ENCODE measurements at regions not wholly inside any gene's neighbourhood (a gene's known extent, or its start where the extent isn't known, plus 50 kb on each side); places are given as distances from the start of the nearest gene placed in this dataset.
"Not testable (repeated sequence)": the region's sequence is repeated elsewhere in the genome, so short reads cannot be mapped to it uniquely, and the experiment has no call there.

- no peak for DNase-seq
These were observed 129.6 kb upstream of the PPP1R26 start for GRCh38 chr9:135350003-135350315.

- no peak for DNase-seq
These were observed 125.6 kb upstream of the PPP1R26 start for GRCh38 chr9:135353935-135354334.

DNA sequence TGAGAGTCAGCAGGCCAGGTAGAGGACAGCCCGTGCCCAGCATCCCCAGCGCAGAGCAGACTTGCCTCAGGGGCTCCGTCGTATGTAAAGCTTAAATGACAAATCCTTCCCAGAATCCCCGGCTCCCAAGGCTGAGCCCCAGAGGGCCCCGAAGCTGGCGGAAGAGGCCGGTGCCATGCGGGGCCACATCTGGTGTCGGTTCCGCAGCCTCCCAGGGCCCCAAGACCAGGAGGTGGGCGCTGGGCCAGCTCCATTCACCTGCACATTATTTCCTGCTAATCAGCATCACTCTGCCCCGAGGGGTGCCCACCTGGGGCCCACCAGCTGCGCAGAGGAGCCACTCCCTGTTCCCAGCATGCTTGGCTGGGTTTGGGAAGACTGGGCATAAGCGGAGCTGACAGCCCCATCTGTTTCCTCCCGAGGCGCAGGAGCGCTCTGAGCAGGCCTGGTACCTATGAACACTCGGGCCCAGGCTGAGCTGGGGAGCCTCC, 124.0 kb upstream of the PPP1R26 start:
- no peak for DNase-seq

DNA sequence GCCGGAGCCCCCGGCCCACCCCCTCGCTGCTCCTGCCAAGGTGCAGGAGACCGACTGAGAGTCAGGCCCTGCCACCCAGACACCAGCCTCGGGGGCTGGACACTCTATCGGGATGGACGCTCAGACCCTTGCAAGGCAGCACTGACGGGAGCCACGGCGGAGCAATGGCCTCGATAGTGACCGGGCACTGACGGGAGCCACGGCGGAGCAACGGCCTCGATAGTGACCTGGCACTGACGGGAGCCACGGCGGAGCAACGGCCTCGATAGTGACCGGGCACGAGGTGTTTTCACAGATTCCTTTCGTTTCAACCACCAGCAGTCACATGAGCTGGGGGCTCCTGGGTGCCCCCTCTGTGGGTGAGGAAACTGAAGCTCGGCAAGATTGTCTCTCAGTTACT, 123.6 kb upstream of the PPP1R26 start:
- DNase-seq: no peak

- DNase-seq: no peak
These were observed 122.8 kb upstream of the PPP1R26 start for GRCh38 chr9:135356796-135357195.

DNA sequence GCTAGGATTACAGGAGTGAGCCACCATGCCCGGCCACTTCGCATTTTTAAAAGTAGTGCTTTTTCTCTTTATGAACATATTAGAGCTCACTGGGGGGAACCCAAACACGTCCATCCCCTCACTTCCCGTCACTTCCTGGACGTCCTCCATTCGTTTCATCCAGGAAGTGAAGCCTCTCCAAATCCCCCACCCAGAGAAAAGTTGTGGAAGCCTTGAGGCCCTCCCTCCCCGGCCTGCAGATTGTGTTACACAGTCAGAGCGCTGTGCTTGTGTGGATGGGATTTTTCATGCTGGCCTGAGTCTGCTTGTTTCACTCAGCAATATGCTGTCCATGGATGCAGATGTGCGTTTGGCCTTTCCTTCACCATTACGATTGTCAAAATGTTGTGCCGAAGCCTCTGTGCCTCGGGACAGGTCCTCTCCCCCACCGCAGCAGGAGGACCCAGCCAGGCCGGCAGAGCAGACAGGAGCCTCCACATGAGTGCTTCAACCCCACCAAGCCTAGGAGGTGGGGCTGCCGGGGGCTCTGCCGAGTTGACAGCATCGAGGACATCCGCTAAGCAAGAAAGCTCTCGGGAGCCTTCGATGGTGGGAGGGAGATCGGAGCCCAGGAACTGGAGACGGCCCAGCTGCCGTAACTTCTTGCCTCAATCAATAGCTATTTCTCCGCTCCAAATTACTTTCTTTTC, 121.6 kb upstream of the PPP1R26 start:
- no peak for DNase-seq

GRCh38 chr9:135358552-135358940, 121.0 kb upstream of the PPP1R26 start:
- no peak for DNase-seq

DNA sequence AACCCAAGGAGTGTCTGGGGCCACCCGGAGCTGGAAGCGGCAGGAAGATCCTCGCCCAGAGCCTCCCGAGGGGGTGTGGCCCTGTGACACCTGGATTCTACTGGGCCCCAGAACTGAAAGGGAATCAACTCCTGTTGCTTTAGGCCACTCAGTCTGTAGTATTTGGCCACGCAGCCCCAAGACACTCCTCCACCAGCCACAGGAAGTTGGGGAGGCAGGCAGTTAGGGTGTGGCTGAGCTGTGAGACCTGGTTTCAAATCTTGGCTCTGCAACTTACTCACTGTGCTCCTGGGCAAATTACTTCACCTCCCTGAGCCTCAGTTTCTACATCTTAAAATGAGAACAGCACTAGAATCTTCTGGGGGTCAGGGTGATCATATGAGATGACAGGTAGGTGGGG, 119.8 kb upstream of the PPP1R26 start:
- DNase-seq: no peak

- no peak for DNase-seq
These were observed 119.0 kb upstream of the PPP1R26 start for GRCh38 chr9:135360617-135361016.

- DNase-seq: not testable (repeated sequence)
These were observed 117.9 kb upstream of the PPP1R26 start for GRCh38 chr9:135361668-135362067.

- no peak for DNase-seq
These were observed 116.0 kb upstream of the PPP1R26 start for GRCh38 chr9:135363596-135363995.

DNA sequence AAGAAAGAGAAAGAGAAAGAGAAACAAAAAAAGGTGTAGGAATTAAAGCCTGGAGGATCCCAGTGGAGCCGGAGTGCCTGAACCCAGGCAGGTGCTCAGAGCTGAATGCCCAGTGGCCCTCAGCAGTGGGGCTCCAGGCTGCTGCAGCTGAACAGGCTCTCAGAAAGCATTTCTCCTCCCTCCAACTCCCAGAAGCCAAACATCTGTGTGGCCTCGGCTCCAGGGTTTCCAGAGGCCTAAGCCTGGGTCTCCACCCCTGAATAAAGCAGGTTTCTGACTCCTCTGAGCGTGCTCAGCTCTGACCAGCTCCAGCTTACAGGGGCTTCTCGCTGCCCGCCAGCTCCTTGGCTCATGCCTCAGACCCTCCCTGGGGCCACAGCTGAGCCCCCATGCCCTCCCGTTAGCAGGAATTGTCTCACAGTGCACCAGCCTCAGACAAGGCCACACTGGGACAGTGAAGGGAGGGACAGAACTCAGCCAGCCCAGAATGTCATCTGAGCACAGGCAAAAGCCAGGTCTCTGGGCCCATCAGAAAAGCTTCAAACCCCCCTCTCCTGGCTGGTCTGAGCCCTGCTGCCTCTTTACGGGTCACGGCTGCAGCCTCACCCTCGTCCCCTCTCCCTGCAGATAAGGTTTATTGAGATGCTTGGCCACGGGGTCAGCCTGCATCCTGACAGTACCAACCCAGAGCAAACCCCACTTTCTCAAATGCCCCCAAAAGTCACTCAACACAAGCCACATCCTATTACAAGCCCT, 114.4 kb upstream of the PPP1R26 start:
- DNase-seq: no peak

GRCh38 chr9:135366104-135366503, 113.5 kb upstream of the PPP1R26 start:
- no peak for DNase-seq

DNA sequence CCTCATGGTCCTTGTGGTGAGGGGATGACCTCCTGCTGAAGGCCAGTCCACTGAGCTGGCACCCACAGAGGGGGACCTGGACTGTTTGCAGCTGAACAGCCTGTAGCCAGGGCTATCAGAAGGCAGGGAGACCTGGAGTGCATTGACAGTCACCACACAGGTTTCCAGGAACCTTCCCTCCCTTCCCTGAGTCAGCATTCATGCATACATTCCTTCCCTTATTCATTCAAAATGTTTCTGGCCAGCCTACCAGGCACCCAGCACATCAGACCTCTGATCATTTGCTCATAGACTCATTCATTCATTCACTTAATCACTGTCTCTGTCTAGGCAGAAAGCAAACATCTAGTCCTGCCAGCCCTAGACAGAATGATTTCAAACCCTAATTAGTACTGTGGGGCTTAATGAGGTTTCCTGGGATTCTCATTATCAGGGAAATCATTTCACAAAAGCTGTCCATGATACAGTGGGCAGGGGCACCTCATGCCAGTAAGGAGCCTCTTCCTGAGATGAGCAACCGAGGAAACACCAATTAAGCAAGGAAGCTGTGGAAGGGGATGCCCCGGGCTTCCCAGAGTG, 110.1 kb upstream of the PPP1R26 start:
- no peak for DNase-seq

- no peak for DNase-seq
These were observed 108.9 kb upstream of the PPP1R26 start for GRCh38 chr9:135370411-135371375.

GRCh38 chr9:135371535-135371934, 108.0 kb upstream of the PPP1R26 start:
- no peak for DNase-seq

DNA sequence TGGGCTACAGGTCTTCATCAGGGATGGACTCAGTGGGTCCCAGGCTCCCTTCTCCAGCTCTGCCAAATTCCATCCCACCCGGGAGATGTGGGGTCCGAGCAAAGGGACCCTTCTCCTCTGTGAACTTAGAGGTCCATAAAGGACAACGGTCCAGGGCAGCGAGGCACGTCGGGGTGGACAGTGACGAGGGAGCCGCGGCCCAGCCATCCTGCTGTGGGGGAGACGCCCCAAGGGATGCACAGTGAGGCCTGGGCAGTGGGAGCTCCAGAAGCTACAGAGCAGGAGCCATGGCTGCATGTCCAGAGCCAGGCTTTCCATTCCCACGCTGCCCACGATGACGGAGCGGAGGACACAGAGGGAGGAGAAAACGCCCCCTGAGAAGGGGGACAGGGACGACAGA, 107.5 kb upstream of the PPP1R26 start:
- no peak for DNase-seq

- no peak for DNase-seq
These were observed 107.0 kb upstream of the PPP1R26 start for GRCh38 chr9:135372501-135373008.

DNA sequence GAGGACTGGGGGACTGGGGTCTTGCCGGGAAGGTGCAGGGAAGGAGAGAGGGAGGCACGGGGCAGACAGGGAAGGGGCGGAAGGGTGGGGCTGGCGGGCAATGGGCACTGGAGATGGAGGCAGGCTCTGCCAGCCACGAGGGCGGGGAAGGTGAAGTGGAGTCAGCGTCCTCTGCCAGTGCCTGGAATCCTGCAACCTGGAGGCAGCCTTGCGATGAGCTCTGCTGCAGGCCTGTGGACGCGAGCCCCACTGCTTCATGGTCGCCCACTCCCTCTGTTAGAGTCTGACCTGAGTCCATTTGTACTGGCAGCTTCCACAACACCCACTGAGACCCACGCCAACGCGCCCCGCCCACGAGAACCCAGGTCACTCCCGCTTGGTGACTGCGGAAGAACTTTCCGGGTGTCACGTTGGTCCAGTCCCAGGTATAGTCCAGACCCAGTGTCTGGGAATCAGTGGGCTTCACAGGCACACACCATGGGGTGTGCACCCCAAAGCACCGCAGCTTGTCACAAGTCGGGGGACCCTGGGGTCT, 106.4 kb upstream of the PPP1R26 start:
- DNase-seq: no peak

- DNase-seq: no peak
These were observed 105.8 kb upstream of the PPP1R26 start for GRCh38 chr9:135373820-135374219.

DNA sequence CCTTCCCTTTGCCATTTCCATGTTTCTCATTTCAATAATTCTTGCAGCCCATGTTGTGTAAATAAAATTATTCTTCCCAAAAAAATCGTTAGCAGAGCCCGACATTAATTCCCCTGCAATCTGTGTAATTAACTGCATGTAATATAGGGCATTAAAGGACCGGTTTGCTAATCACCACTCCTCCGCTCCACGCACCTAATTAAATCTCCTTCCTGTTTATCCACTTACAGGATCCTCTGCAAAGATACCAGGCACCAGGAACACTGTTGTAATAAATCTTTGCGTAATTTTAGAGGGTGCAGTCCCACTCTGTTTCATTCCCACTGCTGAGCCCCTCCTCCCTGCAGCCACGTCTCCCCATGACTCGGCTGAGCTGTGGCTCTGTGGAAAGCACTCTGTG, 105.0 kb upstream of the PPP1R26 start:
- no peak for DNase-seq
